ENCODE measurements at regions not wholly inside any gene's neighbourhood (a gene's known extent, or its start where the extent isn't known, plus 50 kb on each side); places are given as distances from the start of the nearest gene placed in this dataset.

- no peak overlapping the region for H3K27ac ChIP-seq (ENCODE audit: low read depth in 2 of 2, low read length in 1 of 2)
- no peaks in the 10 kb centered on the region for H3K79me2 ChIP-seq (ENCODE audit: insufficient read depth)
- CTCF ChIA-PET, result no interaction called here
- no peak overlapping the region for H3K4me3 ChIP-seq (ENCODE audit: low read depth in 2 of 2, low read length in 1 of 2)
- no peak for DNase-seq
- H3K4me1 ChIP-seq (ENCODE audit: control insufficient read depth in 1 of 2, insufficient read depth in 2 of 2, low read depth in 1 of 2, low read length in 1 of 2), result no peaks in the 10 kb centered on the region
- H3K4me2 ChIP-seq, result no peak overlapping the region
- no peaks in the 10 kb centered on the region for H3K9me2 ChIP-seq
- H3K27me3 ChIP-seq (ENCODE audit: insufficient read depth), result no peaks in the 10 kb centered on the region
- H3K36me3 ChIP-seq (replicated peaks in 1 of 2; ENCODE audit: control insufficient read depth in 1 of 2, insufficient read depth in 2 of 2, low read length in 1 of 2), result no peaks in the 10 kb centered on the region
- H2AFZ ChIP-seq (ENCODE audit: low read depth), result no peak overlapping the region
- H3K9me3 ChIP-seq, result no peaks in the 10 kb centered on the region
- TF ChIP-seq ZBTB33 (IDR thresholded peaks at IDR 0.05; ENCODE audit: borderline replicate concordance, low read depth) (no peak), USF1 (IDR thresholded peaks at IDR 0.05; ENCODE audit: borderline replicate concordance, low read depth) (no peak), FOSL2 (IDR thresholded peaks at IDR 0.05; ENCODE audit: borderline replicate concordance, low read depth) (no peak), EP300 (IDR thresholded peaks at IDR 0.05; ENCODE audit: borderline replicate concordance in 1 of 2, low read depth in 1 of 2, low read length in 1 of 2) (no peak), RFX5 (IDR thresholded peaks at IDR 0.05; ENCODE audit: low read length) (no peak)
- H3F3A ChIP-seq (replicated peaks; ENCODE audit: insufficient read depth), result no peaks in the 10 kb centered on the region
- H3K9ac ChIP-seq, result no peak overlapping the region
- no peaks in the 10 kb centered on the region for H4K20me1 ChIP-seq (ENCODE audit: insufficient read depth)
- POLR2A ChIA-PET, result no interaction called here
- 7% methylated on average over 3 of the region's 3 CpGs for WGBS (ENCODE audit: low lambda C conversion rate)
Observed at GRCh38 chr20:19110285-19110684, 102.2 kb upstream of the SLC24A3 start.

GRCh38 chr20:19110881-19111460 is 101.5 kb upstream of the SLC24A3 start:
- H3F3A ChIP-seq (replicated peaks; ENCODE audit: insufficient read depth), result no peaks in the 10 kb centered on the region
- no peak overlapping the region for H3K4me3 ChIP-seq (ENCODE audit: low read depth in 2 of 2, low read length in 1 of 2)
- H3K9me3 ChIP-seq, result no peaks in the 10 kb centered on the region
- POLR2A ChIA-PET, result no interaction called here
- H3K9me2 ChIP-seq, result no peaks in the 10 kb centered on the region
- TF ChIP-seq FOSL2 (IDR thresholded peaks at IDR 0.05; ENCODE audit: borderline replicate concordance, low read depth) (no peak), SMC3 (IDR thresholded peaks at IDR 0.05; ENCODE audit: low read depth, low read length) (no peak), USF1 (IDR thresholded peaks at IDR 0.05; ENCODE audit: borderline replicate concordance, low read depth) (no peak), CTCF (IDR thresholded peaks at IDR 0.05) (no peak), RAD21 (IDR thresholded peaks at IDR 0.05; ENCODE audit: low read length) (no peak), TAF1 (IDR thresholded peaks at IDR 0.05; ENCODE audit: borderline replicate concordance, low read depth, low read length) (no peak), ZBTB33 (IDR thresholded peaks at IDR 0.05; ENCODE audit: borderline replicate concordance, low read depth) (no peak), CHD2 (IDR thresholded peaks at IDR 0.05; ENCODE audit: low read length, partially characterized antibody) (no peak), GABPA (IDR thresholded peaks at IDR 0.05; ENCODE audit: low read depth) (no peak), USF2 (IDR thresholded peaks at IDR 0.05; ENCODE audit: borderline replicate concordance, low read depth, low read length) (no peak)
- no peaks in the 10 kb centered on the region for H4K20me1 ChIP-seq (ENCODE audit: insufficient read depth)
- DNase-seq, result no peak
- H2AFZ ChIP-seq (ENCODE audit: low read depth), result no peak overlapping the region
- H3K27ac ChIP-seq (ENCODE audit: low read depth in 2 of 2, low read length in 1 of 2), result no peak overlapping the region
- 16% methylated on average over 7 of the region's 7 CpGs for WGBS (ENCODE audit: low lambda C conversion rate)
- no peaks in the 10 kb centered on the region for H3K79me2 ChIP-seq (ENCODE audit: insufficient read depth)
- H3K9ac ChIP-seq, result no peak overlapping the region
- no peaks in the 10 kb centered on the region for H3K4me1 ChIP-seq (ENCODE audit: control insufficient read depth in 1 of 2, insufficient read depth in 2 of 2, low read depth in 1 of 2, low read length in 1 of 2)
- no peak overlapping the region for H3K4me2 ChIP-seq
- no peaks in the 10 kb centered on the region for H3K36me3 ChIP-seq (replicated peaks in 1 of 2; ENCODE audit: control insufficient read depth in 1 of 2, insufficient read depth in 2 of 2, low read length in 1 of 2)
- H3K27me3 ChIP-seq (ENCODE audit: insufficient read depth), result no peaks in the 10 kb centered on the region
- CTCF ChIA-PET, result interaction anchor here (1.0 kb wide), 1 partner anchor 95 kb away, joined by 3 read pairs; no protein-coding TSS in a partner anchor
